ENCODE measurements at regions not wholly inside any gene's neighbourhood (a gene's known extent, or its start where the extent isn't known, plus 50 kb on each side); places are given as distances from the start of the nearest gene placed in this dataset.

DNA sequence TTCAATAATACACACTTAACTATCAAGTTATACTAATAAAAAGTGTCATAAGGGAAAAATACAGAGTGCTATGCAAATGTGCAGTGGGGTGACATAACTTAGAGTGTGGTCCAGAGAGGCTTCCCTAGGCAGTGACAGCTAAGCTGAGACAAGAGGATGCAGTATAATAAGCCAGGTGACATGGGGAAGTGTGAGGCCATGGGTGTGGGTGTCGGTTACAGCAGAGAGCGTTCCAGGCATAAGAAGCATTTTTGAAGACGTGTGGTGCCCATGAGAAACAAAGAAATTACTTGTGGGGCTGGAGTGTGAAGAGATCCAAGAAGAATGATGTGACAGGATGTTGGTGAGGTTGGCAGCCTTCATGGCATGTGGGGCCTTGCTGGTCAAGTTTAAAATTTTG, 78.1 kb upstream of the PICALM start (continued):
- TF ChIP-seq, protein P1, sequence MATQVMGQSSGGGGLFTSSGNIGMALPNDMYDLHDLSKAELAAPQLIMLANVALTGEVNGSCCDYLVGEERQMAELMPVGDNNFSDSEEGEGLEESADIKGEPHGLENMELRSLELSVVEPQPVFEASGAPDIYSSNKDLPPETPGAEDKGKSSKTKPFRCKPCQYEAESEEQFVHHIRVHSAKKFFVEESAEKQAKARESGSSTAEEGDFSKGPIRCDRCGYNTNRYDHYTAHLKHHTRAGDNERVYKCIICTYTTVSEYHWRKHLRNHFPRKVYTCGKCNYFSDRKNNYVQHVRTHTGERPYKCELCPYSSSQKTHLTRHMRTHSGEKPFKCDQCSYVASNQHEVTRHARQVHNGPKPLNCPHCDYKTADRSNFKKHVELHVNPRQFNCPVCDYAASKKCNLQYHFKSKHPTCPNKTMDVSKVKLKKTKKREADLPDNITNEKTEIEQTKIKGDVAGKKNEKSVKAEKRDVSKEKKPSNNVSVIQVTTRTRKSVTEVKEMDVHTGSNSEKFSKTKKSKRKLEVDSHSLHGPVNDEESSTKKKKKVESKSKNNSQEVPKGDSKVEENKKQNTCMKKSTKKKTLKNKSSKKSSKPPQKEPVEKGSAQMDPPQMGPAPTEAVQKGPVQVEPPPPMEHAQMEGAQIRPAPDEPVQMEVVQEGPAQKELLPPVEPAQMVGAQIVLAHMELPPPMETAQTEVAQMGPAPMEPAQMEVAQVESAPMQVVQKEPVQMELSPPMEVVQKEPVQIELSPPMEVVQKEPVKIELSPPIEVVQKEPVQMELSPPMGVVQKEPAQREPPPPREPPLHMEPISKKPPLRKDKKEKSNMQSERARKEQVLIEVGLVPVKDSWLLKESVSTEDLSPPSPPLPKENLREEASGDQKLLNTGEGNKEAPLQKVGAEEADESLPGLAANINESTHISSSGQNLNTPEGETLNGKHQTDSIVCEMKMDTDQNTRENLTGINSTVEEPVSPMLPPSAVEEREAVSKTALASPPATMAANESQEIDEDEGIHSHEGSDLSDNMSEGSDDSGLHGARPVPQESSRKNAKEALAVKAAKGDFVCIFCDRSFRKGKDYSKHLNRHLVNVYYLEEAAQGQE (IDR thresholded peaks at IDR 0.05; ENCODE audit: low read depth, low read length): no peak

DNA sequence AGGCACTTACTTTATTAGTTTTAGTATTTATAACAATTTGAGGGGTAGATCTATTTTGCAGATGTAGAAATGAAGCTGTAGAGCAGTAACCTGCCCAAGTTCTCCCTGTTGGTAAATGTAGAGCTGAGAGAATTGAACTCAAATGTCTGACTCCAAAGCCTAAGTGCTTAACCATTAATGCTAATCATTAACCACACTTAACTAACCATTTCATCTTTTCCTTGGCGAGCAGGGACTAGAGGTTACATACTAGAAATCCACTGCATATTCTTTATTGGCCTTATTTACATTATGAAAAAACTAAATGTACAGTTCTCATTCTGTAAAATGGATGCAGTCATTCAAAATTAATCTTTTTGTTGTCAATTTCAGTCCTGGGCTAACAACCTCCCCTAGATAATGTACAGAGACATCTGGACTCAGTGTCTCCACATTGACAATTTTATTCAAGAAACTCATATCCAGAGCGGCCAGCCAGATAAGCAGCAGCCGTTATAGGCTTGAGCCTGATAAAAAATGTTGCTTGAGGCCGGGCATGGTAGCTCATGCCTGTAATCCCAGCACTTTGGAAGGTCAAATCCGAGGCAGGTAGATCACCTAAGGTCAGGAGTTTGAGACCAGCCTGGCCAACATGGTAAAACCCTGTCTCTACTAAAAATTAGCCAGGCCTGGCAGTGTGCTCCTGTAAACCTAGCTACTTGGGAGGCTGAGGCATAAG, 76.7 kb upstream of the PICALM start:
- no peak for DNase-seq
- Histone ChIP-seq H3K27me3 (ENCODE audit: insufficient read depth) (no peaks in the 10 kb centered on the region), H3K79me2 (ENCODE audit: insufficient read depth) (no peaks in the 10 kb centered on the region), H4K20me1 (ENCODE audit: insufficient read depth) (no peaks in the 10 kb centered on the region), H3K4me2 (no peak overlapping the region), H3K9me2 (no peaks in the 10 kb centered on the region), H3K9ac (no peak overlapping the region), H3K4me1 (ENCODE audit: control insufficient read depth in 1 of 2, insufficient read depth in 2 of 2, low read depth in 1 of 2, low read length in 1 of 2) (peaks cover 0 to 1% of the 10 kb centered on the region in 2 experiments; a peak in 1 of 4 replicates), H3K9me3 (no peaks in the 10 kb centered on the region), H3K4me3 (ENCODE audit: low read depth in 2 of 2, low read length in 1 of 2) (no peak overlapping the region), H3K36me3 (replicated peaks in 1 of 2; ENCODE audit: control insufficient read depth in 1 of 2, insufficient read depth in 2 of 2, low read length in 1 of 2) (no peaks in the 10 kb centered on the region), H2AFZ (ENCODE audit: low read depth) (no peak overlapping the region), H3F3A (replicated peaks; ENCODE audit: insufficient read depth) (peaks cover 6% of the 10 kb centered on the region), H3K27ac (ENCODE audit: low read depth in 2 of 2, low read length in 1 of 2) (no peak overlapping the region)
- WGBS (ENCODE audit: low lambda C conversion rate): 76% methylated on average over 5 of the region's 5 CpGs
- CTCF ChIA-PET: interaction anchor here (0.9 to 3.0 kb wide), 4 partner anchors 15 to 104 kb away, joined by 3 to 9 read pairs (median 3); no protein-coding TSS in a partner anchor
- TF ChIP-seq GABPA (IDR thresholded peaks at IDR 0.05; ENCODE audit: low read depth) (no peak), MXI1 (IDR thresholded peaks at IDR 0.05; ENCODE audit: low read depth, low read length) (no peak), TAF1 (IDR thresholded peaks at IDR 0.05; ENCODE audit: borderline replicate concordance, low read depth, low read length) (no peak), FOXJ3 (CRISPR knock-in tag; IDR thresholded peaks at IDR 0.05) (no peak), FOXM1 (IDR thresholded peaks at IDR 0.05; ENCODE audit: low read depth) (no peak)
- TF ChIP-seq, protein P1 (IDR thresholded peaks at IDR 0.05; ENCODE audit: low read depth, low read length): no peak
- TF ChIP-seq, protein P2, sequence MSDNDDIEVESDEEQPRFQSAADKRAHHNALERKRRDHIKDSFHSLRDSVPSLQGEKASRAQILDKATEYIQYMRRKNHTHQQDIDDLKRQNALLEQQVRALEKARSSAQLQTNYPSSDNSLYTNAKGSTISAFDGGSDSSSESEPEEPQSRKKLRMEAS (IDR thresholded peaks at IDR 0.05; ENCODE audit: low read depth): no peak
- POLR2A ChIA-PET: no interaction called here

All from SK-N-SH (cell line).